ENCODE measurements at regions not wholly inside any gene's neighbourhood (a gene's known extent, or its start where the extent isn't known, plus 50 kb on each side); places are given as distances from the start of the nearest gene placed in this dataset.
A peak's percentile ranks its signal among the peaks of the same experiment; 100 is the strongest.

- DNase-seq = no peak
These were observed 107.9 kb upstream of the ZNF366 start for GRCh38 chr5:72615061-72615460.

- DNase-seq = no peak
These were observed 106.3 kb upstream of the ZNF366 start for GRCh38 chr5:72613515-72613914.

- peak; percentile 33 for DNase-seq
These were observed 105.6 kb upstream of the ZNF366 start for GRCh38 chr5:72612810-72613209.

GRCh38 chr5:72611118-72611730 is 104.0 kb upstream of the ZNF366 start:
- DNase-seq = peak; percentile 75

- no peak for DNase-seq
These were observed 101.7 kb upstream of the ZNF366 start for GRCh38 chr5:72608926-72609325.

- peak; percentile 85 for DNase-seq
These were observed 101.1 kb upstream of the ZNF366 start for GRCh38 chr5:72608297-72608696.

GRCh38 chr5:72607381-72607780 is 100.2 kb upstream of the ZNF366 start:
- no peak for DNase-seq

- DNase-seq = no peak
These were observed 99.3 kb upstream of the ZNF366 start for GRCh38 chr5:72606525-72606924.

GRCh38 chr5:72605632-72606031 is 98.4 kb upstream of the ZNF366 start:
- DNase-seq = no peak

GRCh38 chr5:72604798-72605154 is 97.6 kb upstream of the ZNF366 start:
- no peak for DNase-seq

GRCh38 chr5:72604111-72604797 is 97.0 kb upstream of the ZNF366 start:
- DNase-seq = no peak

- no peak for DNase-seq
These were observed 95.8 kb upstream of the ZNF366 start for GRCh38 chr5:72602696-72603685.

GRCh38 chr5:72601861-72602260 is 94.7 kb upstream of the ZNF366 start:
- DNase-seq = no peak

- DNase-seq = peak; percentile 95
These were observed 93.3 kb upstream of the ZNF366 start for GRCh38 chr5:72600391-72600981.

- DNase-seq = peak; percentile 51
These were observed 92.5 kb upstream of the ZNF366 start for GRCh38 chr5:72599519-72600370.

- DNase-seq = no peak
These were observed 91.8 kb upstream of the ZNF366 start for GRCh38 chr5:72599065-72599433.

GRCh38 chr5:72598401-72599064 is 91.3 kb upstream of the ZNF366 start:
- DNase-seq = peak; percentile 86

- DNase-seq = peak; percentile 93
These were observed 90.3 kb upstream of the ZNF366 start for GRCh38 chr5:72597456-72597948.

- no peak for DNase-seq
These were observed 89.7 kb upstream of the ZNF366 start for GRCh38 chr5:72596956-72597355.

- DNase-seq = no peak
These were observed 81.4 kb upstream of the ZNF366 start for GRCh38 chr5:72588640-72589039.

GRCh38 chr5:72587661-72588308 is 80.6 kb upstream of the ZNF366 start:
- DNase-seq = no peak
